Neural cell (in vitro differentiated cells): ENCODE measurements at regions not wholly inside any gene's neighbourhood (a gene's known extent, or its start where the extent isn't known, plus 50 kb on each side); places are given as distances from the start of the nearest gene placed in this dataset.

Experiments
- H2AFZ ChIP-seq: fragments of 200-600, 300-800 bp; sonication (generic), shearing (Covaris generic); 2 replicates; pipeline ENCODE4 v1.6.0; 2014; ENCODE audit warnings: low read depth, mild to moderate bottlenecking, antibody characterized with exemption, low read length, moderate library complexity
- H3F3A ChIP-seq: fragments of 200-600 bp; shearing (Covaris generic); 2 replicates; pipeline ENCODE4 v1.6.1; 2016; ENCODE audit warnings: mild to moderate bottlenecking, moderate library complexity, mixed read lengths, antibody characterized with exemption, low read length; ENCODE audit not compliant: insufficient read depth, poor library complexity, severe bottlenecking
- H3K27ac ChIP-seq: fragments of 200-600, 300-800 bp; sonication (generic), shearing (Covaris generic); 2 replicates; pipeline ENCODE4 v1.5.1; 2014; ENCODE audit warnings: mild to moderate bottlenecking, low read length, moderate library complexity
- H3K27me3 ChIP-seq: fragments of 300-800, 200-600 bp; sonication (generic), shearing (Covaris generic); 2 replicates; pipeline ENCODE4 v1.6.0; 2014; ENCODE audit warnings: mild to moderate bottlenecking, low read depth, low read length, moderate library complexity; ENCODE audit not compliant: insufficient read depth
- H3K36me3 ChIP-seq: fragments of 300-800, 200-600 bp; sonication (generic), shearing (Covaris generic); 2 replicates; pipeline ENCODE4 v1.5.1; 2014; ENCODE audit warnings: mild to moderate bottlenecking, antibody characterized with exemption, low read length, moderate library complexity; ENCODE audit not compliant: insufficient read depth
- H3K4me2 ChIP-seq: fragments of 300-800, 200-600 bp; sonication (generic), shearing (Covaris generic); 2 replicates; pipeline ENCODE4 v1.6.0; 2014; ENCODE audit warnings: mild to moderate bottlenecking, low read length
- H3K4me3 ChIP-seq: fragments of 300-800, 200-600 bp; sonication (generic), shearing (Covaris generic); 2 replicates; pipeline ENCODE4 v1.5.1; 2014; ENCODE audit warnings: mild to moderate bottlenecking, low read length, moderate library complexity
- H3K79me2 ChIP-seq: fragments of 200-600 bp; shearing (Covaris generic); replicated peaks from 2 replicates; pipeline ENCODE4 v1.6.0; 2014; ENCODE audit warnings: mild to moderate bottlenecking, low read length, moderate library complexity; ENCODE audit not compliant: insufficient read depth
- H3K9ac ChIP-seq: fragments of 300-800, 200-600 bp; sonication (generic), shearing (Covaris generic); 2 replicates; pipeline ENCODE4 v1.6.1; 2016; ENCODE audit warnings: mild to moderate bottlenecking, low read length, mixed read lengths
- H3K9me2 ChIP-seq: fragments of 200-600 bp; shearing (Covaris generic); 2 replicates; pipeline ENCODE4 v1.6.1; 2016; ENCODE audit warnings: mild to moderate bottlenecking, low read length, mixed read lengths; ENCODE audit not compliant: insufficient read depth
- H3K9me3 ChIP-seq: fragments of 200-600, 300-800 bp; sonication (generic), shearing (Covaris generic); 2 replicates; pipeline ENCODE4 v1.6.1; 2016; ENCODE audit warnings: mild to moderate bottlenecking, mixed run types, low read length, moderate library complexity, mixed read lengths
- H4K20me1 ChIP-seq: fragments of 200-600 bp; shearing (Covaris generic); 2 replicates; pipeline ENCODE4 v1.6.1; 2016; ENCODE audit warnings: mild to moderate bottlenecking, mixed run types; ENCODE audit not compliant: insufficient read depth
- EP300 ChIP-seq: fragments of 450-650 bp; conservative IDR thresholded peaks from 2 replicates; pipeline ENCODE4 v1.6.1; 2014; ENCODE audit warnings: antibody characterized with exemption, mild to moderate bottlenecking, moderate library complexity; ENCODE audit not compliant: poor library complexity, severe bottlenecking
- EZH2 ChIP-seq: fragments of 200-600, 300-800 bp; shearing (Covaris generic), sonication (generic); IDR thresholded peaks from 2 replicates; pipeline ENCODE4 v1.6.1; 2014; ENCODE audit warnings: antibody characterized with exemption, low read length, borderline replicate concordance, mild to moderate bottlenecking; ENCODE audit not compliant: insufficient read depth, poor library complexity, severe bottlenecking
- MXI1 ChIP-seq: fragments of 450-650 bp; conservative IDR thresholded peaks from 2 replicates; pipeline ENCODE4 v1.6.1; 2014; ENCODE audit warnings: antibody characterized with exemption, mild to moderate bottlenecking; ENCODE audit not compliant: poor library complexity, severe bottlenecking
- POLR2AphosphoS5 ChIP-seq: IDR thresholded peaks from 2 replicates; pipeline ENCODE4 v1.6.1; 2012
- RAD21 ChIP-seq: fragments of 450-650 bp; conservative IDR thresholded peaks from 2 replicates; pipeline ENCODE4 v1.6.1; 2014; ENCODE audit warnings: antibody characterized with exemption, mild to moderate bottlenecking, moderate library complexity
- SMC3 ChIP-seq: fragments of 450-650 bp; conservative IDR thresholded peaks from 2 replicates; pipeline ENCODE4 v1.6.1; 2014; ENCODE audit warnings: antibody characterized with exemption, mild to moderate bottlenecking, moderate library complexity; ENCODE audit not compliant: poor library complexity
- TAF1 ChIP-seq: IDR thresholded peaks from 2 replicates; pipeline ENCODE4 v1.6.1; 2012; ENCODE audit warnings: low read depth
- TF ChIP-seq, protein P1 (sequence below): IDR thresholded peaks from 2 replicates; pipeline ENCODE4 v1.6.1; 2012; ENCODE audit warnings: borderline replicate concordance
- TF ChIP-seq, protein P2 (sequence below): fragments of 450-650 bp; IDR thresholded peaks from 2 replicates; pipeline ENCODE4 v1.5.1; 2014; ENCODE audit warnings: antibody characterized with exemption, mild to moderate bottlenecking, moderate library complexity; ENCODE audit not compliant: poor library complexity, severe bottlenecking

DNA sequence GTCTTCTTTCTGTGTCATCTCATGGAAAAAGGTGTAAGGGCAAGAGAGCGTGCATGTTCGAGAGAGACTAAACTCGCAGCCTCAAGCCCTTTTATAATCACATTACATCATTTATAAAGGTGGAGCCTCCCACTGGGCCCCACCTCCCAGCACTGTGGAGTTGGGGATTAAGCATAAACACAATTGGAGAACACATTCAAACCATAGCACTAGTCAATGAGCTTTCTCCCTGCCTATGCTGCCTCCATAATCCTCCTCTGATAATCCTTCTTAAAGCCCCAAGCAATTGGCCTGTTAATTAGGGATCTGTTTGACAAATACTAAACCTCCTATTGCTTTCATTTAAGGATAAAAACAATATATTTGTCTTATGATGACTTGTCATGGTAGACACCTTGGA, 99.6 kb downstream of the NMUR2 start:
- Histone ChIP-seq H3K4me3 (no peak overlapping the region), H3K36me3 (no peaks in the 10 kb centered on the region), H4K20me1 (no peaks in the 10 kb centered on the region), H3K27ac (no peak overlapping the region), H3K9me3 (no peaks in the 10 kb centered on the region), H2AFZ (no peak overlapping the region), H3F3A (no peaks in the 10 kb centered on the region), H3K27me3 (no peaks in the 10 kb centered on the region), H3K9ac (no peak overlapping the region), H3K4me2 (no peak overlapping the region), H3K9me2 (no peaks in the 10 kb centered on the region), H3K79me2 (no peaks in the 10 kb centered on the region)
- no peak for TF ChIP-seq MXI1
- TF ChIP-seq RAD21, result no peak
- TF ChIP-seq POLR2AphosphoS5, result no peak
- no peak for TF ChIP-seq TAF1
- TF ChIP-seq SMC3, result no peak
- TF ChIP-seq EZH2, result no peak
- TF ChIP-seq EP300, result no peak
- TF ChIP-seq, protein P1, sequence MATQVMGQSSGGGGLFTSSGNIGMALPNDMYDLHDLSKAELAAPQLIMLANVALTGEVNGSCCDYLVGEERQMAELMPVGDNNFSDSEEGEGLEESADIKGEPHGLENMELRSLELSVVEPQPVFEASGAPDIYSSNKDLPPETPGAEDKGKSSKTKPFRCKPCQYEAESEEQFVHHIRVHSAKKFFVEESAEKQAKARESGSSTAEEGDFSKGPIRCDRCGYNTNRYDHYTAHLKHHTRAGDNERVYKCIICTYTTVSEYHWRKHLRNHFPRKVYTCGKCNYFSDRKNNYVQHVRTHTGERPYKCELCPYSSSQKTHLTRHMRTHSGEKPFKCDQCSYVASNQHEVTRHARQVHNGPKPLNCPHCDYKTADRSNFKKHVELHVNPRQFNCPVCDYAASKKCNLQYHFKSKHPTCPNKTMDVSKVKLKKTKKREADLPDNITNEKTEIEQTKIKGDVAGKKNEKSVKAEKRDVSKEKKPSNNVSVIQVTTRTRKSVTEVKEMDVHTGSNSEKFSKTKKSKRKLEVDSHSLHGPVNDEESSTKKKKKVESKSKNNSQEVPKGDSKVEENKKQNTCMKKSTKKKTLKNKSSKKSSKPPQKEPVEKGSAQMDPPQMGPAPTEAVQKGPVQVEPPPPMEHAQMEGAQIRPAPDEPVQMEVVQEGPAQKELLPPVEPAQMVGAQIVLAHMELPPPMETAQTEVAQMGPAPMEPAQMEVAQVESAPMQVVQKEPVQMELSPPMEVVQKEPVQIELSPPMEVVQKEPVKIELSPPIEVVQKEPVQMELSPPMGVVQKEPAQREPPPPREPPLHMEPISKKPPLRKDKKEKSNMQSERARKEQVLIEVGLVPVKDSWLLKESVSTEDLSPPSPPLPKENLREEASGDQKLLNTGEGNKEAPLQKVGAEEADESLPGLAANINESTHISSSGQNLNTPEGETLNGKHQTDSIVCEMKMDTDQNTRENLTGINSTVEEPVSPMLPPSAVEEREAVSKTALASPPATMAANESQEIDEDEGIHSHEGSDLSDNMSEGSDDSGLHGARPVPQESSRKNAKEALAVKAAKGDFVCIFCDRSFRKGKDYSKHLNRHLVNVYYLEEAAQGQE, result no peak
- TF ChIP-seq, protein P2, sequence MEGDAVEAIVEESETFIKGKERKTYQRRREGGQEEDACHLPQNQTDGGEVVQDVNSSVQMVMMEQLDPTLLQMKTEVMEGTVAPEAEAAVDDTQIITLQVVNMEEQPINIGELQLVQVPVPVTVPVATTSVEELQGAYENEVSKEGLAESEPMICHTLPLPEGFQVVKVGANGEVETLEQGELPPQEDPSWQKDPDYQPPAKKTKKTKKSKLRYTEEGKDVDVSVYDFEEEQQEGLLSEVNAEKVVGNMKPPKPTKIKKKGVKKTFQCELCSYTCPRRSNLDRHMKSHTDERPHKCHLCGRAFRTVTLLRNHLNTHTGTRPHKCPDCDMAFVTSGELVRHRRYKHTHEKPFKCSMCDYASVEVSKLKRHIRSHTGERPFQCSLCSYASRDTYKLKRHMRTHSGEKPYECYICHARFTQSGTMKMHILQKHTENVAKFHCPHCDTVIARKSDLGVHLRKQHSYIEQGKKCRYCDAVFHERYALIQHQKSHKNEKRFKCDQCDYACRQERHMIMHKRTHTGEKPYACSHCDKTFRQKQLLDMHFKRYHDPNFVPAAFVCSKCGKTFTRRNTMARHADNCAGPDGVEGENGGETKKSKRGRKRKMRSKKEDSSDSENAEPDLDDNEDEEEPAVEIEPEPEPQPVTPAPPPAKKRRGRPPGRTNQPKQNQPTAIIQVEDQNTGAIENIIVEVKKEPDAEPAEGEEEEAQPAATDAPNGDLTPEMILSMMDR, result no peak

GRCh38 chr5:152303841-152304240, 101.2 kb downstream of the NMUR2 start:
- H3K4me2 ChIP-seq, result no peak overlapping the region
- TF ChIP-seq, protein P1, result no peak
- no peak for TF ChIP-seq SMC3
- TF ChIP-seq, protein P2, result no peak
- TF ChIP-seq EP300, result no peak
- TF ChIP-seq EZH2, result no peak
- no peak for TF ChIP-seq TAF1
- no peak for TF ChIP-seq RAD21
- no peak for TF ChIP-seq MXI1
- no peak for TF ChIP-seq POLR2AphosphoS5

More at GRCh38 chr5:152303841-152304240, 101.2 kb downstream of the NMUR2 start:
- no peaks in the 10 kb centered on the region for H3K9me2 ChIP-seq
- H3K36me3 ChIP-seq, result no peaks in the 10 kb centered on the region
- no peaks in the 10 kb centered on the region for H3K27me3 ChIP-seq
- H4K20me1 ChIP-seq, result no peaks in the 10 kb centered on the region
- H3K27ac ChIP-seq, result no peak overlapping the region
- H3K9me3 ChIP-seq, result no peaks in the 10 kb centered on the region
- no peaks in the 10 kb centered on the region for H3K79me2 ChIP-seq
- no peaks in the 10 kb centered on the region for H3F3A ChIP-seq
- no peak overlapping the region for H3K4me3 ChIP-seq
- H2AFZ ChIP-seq, result no peak overlapping the region
- no peak overlapping the region for H3K9ac ChIP-seq
